Fibroblast of skin of right quadriceps (primary cell): ENCODE measurements at regions not wholly inside any gene's neighbourhood (a gene's known extent, or its start where the extent isn't known, plus 50 kb on each side); places are given as distances from the start of the nearest gene placed in this dataset.
"Not testable (repeated sequence)": the region's sequence is repeated elsewhere in the genome, so short reads cannot be mapped to it uniquely, and the experiment has no call there.

Experiments
- DNase-seq: peaks from one replicate; pipeline ENCODE4 v3.0.0-alpha.2; 2013

DNA sequence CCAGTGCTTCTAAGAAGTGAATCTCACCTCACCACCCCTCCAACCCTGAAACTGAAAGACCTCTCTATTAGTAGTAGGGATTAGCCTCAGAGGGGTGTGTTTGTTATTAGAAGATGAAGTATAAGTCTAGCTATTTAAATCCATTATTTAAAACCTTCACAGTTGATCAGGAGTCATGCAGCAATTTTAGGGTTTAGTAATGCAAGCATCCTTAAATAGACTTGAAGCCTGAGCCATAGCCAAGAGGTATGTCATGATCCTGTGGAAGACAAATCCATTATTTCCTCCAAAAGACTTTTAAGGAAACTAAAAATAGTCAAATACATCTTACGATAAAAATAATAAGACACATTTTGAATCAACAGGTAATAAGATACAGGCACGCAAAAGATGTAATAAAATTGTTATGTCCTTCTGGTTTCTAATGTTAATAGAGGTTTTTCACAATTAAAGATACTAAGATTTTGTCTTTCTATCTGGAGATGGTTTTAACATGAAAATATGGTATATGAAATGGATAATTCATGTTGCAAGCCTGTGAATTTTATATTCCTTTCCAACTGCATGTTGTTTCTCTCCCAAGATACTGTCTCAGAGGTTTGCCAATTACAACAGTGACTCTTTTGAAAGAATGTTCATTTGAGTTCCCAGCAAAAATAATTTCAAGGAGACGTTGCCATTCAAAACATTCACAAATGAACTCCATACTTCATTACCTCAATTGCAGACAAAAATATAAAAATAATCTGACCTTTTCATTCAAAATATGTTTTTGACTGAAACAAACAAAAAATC lies 68.0 kb downstream of the LUZP4 start:
- DNase-seq = no peak

DNA sequence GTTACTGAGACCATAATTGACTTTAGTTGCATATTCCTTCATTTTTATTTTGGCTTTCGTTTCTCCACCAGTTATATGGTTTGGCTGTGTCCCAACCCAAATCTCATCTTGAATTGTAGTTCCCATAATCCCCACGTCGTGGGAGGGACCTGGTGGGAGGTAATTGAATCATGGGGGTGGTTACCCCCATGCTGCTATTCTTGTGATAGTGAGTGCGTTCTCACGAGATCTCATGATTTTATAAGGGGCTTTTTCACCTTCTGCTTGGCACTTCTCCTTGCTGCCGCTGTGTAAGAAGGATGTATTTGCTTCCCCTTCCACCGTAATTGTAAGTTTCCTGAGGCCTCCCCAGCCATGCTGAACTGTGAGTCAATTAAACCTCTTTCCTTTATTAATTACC lies 70.0 kb downstream of the LUZP4 start:
- DNase-seq = not testable (repeated sequence)

DNA sequence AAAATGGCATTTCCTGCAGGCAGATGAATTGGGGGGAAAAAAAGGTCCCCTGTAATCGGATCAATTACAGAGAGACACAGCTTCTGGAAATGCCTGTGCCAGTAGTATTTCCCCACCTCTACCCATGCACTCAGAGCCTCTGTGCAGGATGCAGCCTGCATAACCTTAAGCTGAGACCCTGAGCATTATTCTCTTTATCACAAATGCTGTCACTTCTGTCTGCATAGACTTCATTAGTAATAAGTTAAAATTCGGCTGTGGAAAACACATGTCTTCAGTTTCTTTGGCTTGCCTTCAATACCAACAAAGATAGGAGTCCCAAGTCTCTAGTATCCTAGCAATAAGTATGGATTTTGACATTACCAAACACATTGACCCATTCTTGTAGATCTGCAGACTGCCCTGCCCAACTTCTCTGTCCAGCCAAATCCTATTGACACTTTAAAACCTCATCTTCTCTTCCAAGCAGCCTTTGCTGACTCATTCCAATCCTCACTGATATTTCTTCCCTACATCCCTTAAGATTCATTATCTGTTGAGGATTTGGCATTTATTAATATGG lies 70.8 kb downstream of the LUZP4 start:
- no peak for DNase-seq

DNA sequence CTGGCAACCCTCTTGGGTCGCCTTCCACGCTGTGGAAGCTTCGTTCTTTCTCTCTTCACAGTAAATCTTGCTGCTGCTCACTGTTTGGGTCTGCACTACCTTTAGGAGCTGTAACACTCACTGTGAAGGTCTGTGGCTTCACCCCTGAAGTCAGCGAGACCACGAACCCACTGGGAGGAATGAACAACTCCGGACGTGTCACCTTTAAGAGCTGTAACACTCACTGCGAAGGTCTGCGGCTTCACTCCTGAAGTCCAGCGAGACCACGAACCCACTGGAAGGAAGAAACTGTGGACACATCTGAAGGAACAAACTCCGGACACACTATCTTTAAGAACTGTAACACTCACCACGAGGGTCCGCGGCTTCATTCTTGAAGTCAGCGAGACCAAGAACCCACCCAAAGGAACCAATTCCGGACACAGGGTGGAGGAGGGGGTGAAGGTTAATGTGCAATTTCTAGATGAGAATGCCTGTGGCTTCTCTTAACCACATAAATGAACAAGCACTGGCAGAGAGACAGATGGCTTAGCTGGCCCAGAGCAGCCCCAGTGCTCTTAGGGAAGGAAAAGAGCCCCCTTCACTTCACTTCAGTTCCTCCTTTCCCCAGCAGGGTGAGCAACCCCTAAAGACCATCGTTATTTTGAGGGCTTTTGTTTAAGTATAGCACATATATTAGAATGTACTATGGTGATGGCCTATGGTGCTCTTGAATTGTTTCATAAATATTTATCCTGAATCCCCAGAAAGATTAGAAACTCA lies 73.0 kb downstream of the LUZP4 start:
- peak; percentile 42 for DNase-seq

DNA sequence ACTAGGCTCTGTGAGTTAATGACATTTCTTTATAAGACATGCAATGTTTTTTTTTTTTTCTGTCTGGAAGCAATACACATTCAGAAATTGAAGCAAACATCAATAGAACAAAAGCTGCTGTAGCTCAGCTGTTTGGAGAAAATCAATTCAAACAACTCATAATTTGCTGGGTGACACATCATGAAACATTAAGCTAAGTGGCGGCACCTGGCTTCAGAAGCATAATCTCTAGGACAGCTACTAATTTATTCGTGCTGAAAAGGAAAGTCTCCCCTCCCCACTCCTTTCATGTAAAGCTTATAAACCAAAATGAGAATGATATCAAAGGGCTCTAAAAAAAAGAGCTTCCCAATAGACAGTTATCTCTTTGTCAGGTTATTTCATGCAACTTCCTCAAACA lies 73.9 kb downstream of the LUZP4 start:
- no peak for DNase-seq

DNA sequence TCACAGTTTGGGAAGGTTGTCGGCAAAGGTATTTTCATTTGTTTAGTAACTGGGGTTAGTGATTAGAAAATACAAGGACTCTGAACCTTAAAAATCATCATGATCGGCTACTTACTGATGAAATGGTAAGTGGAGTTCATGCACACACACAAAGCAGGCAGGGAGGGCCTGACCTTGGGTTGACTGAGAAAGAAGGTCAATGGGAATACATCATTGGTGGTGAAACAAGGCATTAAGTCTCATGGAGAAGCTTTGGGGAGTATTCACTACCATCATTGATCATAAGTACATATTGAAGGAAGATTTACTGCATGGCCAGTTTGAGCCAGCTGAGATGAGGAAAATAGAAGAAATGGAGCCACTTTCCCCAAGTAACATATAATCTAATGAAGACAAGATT lies 74.4 kb downstream of the LUZP4 start:
- DNase-seq = no peak

DNA sequence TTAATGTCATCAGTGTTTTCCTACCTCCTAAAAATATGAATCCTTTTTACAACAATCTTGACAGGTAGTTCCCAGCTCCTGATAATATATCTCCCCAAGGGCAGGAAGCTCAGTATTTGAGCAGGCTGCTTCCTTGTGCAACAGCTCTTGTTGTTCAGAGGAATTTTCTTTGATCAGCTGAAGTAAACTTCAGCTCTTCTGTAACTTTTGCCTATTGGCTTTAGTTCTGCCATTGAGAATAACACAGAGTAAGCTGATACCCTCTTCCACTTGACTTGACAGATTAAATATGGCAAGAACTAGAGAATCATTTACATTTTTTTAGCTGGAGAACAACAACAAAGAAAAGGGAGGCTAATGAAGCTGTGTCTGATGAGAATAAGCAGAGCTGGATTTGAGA lies 75.2 kb downstream of the LUZP4 start:
- no peak for DNase-seq

DNA sequence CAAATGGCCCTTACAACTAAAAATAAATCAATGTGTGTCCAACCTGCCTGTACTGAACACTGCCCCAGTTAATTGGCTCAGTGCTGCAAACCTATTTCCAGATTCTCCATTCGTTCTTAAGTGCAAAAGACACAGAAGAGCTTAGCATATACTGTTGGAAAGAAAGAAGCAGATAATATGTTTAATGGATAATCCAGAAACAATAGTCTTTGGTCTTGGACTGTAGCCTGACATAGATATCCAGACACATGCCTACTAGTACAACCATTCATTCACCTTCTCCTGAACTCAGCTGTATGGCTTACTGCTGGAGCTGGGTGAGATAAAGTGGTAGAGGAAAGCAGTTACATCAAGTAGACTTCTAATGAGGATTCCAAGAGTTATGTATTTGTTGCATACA lies 77.0 kb downstream of the LUZP4 start:
- DNase-seq = no peak

DNA sequence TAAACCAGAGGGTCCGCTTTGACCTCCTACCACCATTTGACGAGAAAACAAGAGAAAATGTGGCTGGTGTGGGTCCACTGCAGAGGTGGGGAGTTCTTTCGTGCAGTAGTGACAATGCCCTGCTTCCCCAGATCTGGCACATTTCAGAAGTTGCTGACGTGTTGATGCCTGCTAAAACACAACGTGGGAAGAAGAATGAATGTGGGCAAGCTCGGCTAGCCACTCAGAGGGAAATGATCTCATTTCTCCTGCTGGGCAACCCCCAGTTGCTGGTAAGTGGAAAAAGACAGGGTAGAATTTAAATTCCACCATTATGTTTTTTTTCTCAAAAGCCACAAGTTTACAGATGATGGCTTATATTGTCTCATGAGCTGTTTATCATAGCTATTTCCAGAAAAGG lies 77.9 kb downstream of the LUZP4 start:
- DNase-seq = peak; percentile 63

DNA sequence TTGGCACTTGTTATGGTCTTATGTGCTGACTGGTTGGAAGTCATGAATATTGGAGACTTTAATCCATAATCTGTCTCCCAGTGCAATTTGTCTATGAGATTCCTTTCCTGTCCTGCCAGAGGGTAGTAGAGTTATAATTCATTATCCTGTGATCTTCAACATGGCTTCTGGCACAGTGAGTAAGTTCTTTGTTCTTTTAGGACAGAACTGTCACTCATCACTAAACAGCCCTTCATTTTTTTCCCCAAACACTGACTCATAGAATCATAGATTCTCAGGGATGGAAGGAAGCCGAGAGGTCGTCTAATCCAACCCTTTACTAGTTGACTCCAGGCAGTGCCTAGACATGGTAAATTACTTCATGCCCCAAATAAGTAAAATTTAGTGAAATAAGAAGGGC lies 78.4 kb downstream of the LUZP4 start:
- DNase-seq = peak; percentile 24

DNA sequence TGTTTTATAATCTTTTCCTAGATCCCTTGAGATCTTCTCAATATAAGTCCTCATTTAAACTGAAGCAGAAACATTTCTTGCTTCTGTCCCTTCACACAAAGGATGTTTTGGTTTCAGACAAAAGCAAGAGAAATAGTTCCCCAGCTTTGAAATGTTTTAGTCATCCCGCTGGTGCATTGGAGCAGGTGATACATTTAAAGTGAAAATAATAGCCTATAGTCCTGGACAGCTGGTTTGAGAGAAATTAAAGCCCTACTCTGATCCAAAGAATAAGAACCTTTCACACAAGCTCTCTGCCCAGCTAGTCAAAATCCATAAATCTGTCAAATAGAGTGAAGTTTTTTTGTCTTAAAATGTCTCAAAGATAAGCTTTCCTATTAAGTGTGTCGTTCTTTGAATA lies 79.4 kb downstream of the LUZP4 start:
- DNase-seq = no peak

DNA sequence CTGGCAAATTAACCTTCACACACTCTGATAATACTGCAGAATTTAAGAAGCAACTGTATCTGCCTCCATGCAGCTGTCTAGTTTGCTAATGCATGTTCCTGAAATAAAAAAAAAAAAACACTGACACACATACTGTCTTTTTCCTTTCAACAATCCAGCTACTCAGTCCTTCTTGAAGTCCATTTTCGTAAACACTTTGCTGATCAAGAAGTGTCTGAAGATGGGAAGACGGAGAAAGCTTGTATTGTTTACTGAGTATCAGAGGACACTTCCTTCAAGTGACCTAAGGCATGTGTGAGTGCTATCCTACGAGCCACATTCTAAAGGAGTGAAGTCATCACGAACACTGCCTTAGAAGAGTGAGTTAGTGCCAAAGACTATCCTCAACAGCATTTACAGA lies 82.6 kb downstream of the LUZP4 start:
- peak; percentile 73 for DNase-seq

DNA sequence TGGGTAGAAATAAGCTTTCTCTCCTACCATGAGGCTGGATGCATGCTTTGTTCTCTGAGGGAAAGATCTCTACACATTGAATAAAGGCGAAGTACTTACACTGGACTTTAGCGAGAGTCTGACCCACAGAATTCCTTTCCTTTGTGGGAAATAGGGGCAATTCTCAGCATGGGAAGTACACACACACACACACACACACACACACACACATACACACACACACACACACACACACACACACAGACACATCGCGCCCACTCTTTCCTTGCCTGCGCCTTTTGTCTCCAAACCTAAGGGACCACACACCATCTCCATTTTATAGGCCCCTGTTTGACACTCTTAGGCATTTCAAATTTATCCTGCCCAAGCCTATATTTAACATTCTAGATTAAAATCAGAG lies 83.8 kb downstream of the LUZP4 start:
- no peak for DNase-seq

DNA sequence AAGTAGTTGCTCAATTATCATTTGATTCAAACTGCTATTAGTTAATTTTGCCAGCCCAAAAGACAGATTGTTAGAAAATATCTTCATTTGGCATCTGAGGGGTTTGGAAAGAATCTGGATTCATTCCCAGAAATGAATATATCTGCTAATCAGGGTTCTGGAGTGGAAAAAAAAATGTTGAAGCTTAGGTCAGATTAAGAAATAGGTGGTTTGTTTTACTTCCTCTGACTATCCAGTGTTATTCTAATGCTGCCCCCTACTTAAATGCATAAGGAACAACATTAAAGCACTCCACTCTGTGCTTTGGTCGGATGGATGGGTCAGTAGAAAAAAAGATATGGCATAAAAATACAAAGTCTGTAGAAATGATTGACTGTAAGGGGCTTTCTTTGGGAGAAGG lies 89.0 kb downstream of the LUZP4 start:
- peak; percentile 53 for DNase-seq

DNA sequence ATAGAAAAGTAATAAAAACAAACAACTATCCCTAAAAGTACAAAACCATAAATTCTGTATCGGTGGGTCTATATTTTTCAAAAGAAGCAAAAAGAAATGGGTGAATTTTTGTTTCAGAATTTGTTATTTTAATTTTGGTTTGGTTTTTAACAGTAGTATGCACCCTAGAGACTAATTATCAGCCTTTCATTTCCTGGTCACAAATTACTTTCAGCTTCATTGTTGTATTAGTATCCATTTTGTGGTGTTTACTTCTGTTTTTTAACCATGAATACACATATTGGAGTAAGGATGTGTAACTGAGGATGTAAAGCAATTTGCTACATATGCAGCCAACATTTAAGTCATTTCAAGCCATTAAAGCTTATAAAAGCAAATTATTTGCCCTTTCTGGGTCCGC lies 97.8 kb downstream of the LUZP4 start:
- no peak for DNase-seq

DNA sequence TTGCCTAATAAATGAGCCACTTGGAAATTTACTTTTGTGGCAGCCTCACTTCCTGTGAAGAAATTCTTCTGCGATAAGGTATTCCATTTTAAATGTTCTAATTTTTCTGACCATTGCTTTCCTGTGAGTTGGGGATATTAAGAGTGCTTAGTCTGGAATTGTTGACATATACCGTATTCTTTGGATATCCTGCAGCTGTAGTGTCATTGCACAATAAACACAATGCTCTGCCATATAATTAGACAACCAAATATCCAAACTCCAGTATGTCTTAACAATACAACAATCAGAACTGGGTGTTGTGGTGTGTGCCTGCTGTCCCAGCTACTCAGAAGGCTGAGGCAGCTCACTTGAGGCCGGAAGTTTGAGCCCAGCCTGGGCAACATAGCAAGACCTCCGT lies 99.4 kb downstream of the LUZP4 start:
- DNase-seq = peak; percentile 22

DNA sequence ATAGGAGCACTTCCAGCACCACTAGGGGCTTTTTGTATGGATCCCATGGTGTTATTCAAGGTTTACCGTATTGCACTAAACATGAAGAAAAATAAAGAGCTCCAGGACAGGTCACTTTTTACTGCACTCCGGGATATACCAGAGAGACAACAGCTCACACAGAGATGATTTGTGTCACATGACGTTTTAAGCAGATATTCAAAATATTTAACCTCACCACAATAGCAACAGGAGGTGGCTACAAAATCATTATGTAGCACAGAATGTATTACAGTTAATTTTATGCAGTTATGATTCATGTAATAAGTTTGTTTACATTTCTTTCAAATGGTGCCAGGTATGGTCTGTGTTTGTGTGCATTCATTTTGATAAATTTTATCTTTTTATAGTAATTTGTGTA lies 100.6 kb downstream of the LUZP4 start:
- peak; percentile 50 for DNase-seq

DNA sequence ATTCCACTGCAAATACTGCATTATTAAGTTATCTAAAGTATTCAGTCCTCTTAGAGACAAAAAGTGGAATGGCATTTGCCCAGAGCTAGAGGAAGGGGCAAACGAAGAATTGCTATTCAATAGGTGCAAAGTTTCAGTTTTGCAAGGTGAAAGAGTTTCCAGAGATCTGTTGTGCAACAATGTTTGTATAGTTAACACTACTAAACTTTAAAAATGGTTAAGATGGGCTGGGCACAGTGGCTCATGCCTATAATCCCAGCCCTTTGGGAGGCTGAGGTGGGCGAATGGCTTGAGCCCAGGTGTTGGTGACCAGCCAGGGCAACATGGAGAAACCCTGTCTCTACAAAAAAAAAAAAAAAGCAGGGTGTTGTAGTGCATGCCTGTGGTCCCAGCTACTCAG lies 102.5 kb downstream of the LUZP4 start:
- DNase-seq = no peak

DNA sequence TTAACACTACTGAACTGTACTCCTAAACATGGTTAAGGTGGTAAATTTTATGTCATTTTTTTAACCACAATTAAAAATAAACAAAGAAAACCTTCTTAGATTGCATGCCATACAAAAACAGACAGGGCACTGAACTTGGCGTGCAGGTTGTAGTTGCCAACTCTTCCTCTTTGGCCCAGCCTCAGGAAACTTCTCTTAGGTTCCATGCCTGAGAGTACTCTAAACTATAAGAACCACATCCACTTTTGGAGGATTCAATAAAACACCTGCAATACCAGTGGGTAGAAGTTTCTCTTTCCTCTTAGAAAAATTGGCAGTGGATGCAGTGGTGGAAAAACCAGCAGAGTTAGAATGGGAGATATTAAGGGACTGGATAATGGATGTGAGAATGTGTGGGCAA lies 103.4 kb downstream of the LUZP4 start:
- DNase-seq = no peak

DNA sequence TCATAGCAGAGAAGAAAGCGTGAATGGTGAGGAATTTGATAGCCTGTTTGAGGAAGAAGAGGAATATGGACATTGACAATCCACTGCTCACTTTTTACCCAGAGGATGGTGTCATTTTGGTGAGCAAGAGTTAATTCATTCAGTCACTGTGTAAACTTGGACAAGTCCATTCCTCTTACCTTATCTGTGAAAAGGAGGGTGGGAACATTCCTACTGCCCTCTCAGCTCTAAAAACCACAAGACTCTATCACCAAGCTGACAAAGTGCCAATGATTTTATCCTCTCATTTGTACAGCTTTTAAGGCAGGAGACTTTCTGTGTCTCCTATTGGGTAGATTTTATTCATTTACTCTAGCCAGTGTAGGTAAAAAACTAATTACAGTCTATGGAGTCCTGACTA lies 103.8 kb downstream of the LUZP4 start:
- DNase-seq = peak; percentile 73

DNA sequence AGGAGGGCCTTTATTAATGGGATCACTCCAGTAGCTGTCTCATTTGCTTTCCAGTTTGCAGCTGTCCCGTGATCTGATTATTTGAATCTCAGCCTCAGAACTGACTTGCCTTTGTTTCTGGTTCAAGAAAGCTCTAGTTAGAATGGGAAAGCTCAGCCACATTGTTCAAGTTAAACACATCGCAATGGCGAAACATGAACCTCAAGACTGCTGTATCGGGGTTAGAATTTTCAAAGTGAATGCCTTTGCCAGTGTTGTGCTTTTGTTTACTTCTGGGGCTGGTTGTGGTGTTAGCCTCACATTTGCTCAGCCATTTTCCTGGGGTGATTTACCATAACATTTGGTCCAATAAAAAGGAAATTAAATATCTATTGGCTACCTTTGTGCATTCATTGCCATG lies 105.3 kb downstream of the LUZP4 start:
- not testable (repeated sequence) for DNase-seq

DNA sequence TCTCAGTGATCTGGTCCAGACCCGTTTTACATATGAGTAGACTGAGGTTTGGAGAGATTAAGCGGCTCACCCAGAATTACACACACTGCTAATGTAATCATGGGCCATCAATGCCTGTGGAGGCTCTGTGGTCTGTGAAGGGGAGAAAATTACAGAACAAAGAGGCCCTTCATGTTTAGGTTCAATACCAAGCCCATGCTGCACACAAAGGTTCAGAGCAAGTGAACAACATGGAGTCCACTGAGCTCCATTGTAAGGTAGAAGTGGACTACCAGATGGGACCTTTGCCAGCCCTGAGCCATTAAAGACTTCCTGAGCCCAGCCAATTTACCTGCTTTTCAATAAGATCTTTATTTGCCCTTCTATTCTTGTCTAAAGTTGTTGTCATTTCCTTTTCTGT lies 109.8 kb downstream of the LUZP4 start:
- no peak for DNase-seq

DNA sequence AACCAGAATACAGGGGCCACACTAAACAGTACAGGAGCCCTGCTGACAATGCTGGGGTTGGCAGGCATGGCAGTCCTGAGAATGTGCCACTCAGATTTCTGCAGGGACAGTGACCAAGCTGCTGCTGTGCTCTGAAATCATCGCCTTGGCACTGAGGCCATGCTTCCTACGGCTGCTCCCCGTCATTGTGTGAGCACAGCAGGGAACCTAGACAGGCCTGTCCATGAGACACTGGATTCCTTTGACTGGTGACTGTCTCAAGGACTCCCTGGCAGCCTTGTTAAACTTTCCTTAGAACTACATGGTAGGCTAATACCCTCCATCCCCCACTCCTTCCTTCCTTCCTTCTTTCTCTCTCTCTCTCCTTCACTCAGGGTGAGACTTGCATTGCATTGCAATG lies 111.4 kb downstream of the LUZP4 start:
- DNase-seq = no peak

DNA sequence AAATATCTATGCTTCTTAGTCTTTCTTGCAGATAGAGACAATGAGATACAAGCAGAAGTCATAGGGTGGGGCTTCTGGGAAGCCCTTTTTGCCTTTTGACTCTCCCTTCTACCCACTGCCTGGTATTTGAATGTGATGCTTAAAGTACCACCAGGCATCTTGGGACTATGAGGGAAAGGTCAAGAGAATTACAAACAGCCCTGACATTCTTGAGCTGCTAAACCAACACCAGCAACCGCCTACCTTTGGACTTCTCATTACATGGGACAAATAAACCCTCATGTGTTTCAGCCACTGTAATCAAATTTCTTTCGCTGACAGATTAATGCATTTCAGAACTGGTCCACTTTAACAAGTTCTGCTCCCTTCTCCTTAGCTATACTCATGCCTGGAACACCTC lies 112.8 kb downstream of the LUZP4 start:
- DNase-seq = no peak
